CD14-positive monocyte (primary cell): ENCODE measurements at regions not wholly inside any gene's neighbourhood (a gene's known extent, or its start where the extent isn't known, plus 50 kb on each side); places are given as distances from the start of the nearest gene placed in this dataset.

Experiments
- DNase-seq, 3 donors: peaks; one replicate each; pipeline ENCODE4 v3.0.0-alpha.2; 2011 to 2022
- H2AFZ ChIP-seq: 2 replicates; pipeline ENCODE4 v1.6.0; 2012; ENCODE audit warnings: mild to moderate bottlenecking, low read depth, low read length, inconsistent platforms; ENCODE audit not compliant: insufficient read depth, poor library complexity, severe bottlenecking
- H3K27ac ChIP-seq, 2 donors: 1 replicate in 1 of 2; 2 replicates in 1 of 2; pipeline ENCODE4 v1.5.1; 2012 to 2013; ENCODE audit warnings: low read length in 2 of 2, control low read depth in 1 of 2, inconsistent platforms in 1 of 2, low read depth in 1 of 2, mild to moderate bottlenecking in 1 of 2
- H3K27me3 ChIP-seq, 2 donors: one replicate each; pipeline versions ENCODE4 v1.6.0 to v1.6.1; 2011 to 2013; ENCODE audit warnings: low read length in 2 of 2; ENCODE audit not compliant: control insufficient read depth in 2 of 2, insufficient read depth in 2 of 2
- H3K36me3 ChIP-seq, 2 donors: replicated peaks in 1 of 2; 1 replicate in 1 of 2; 2 replicates in 1 of 2; pipeline versions ENCODE4 v1.5.1 to v1.6.1; 2012 to 2013; ENCODE audit warnings: low read length in 2 of 2, control low read depth in 1 of 2, inconsistent platforms in 1 of 2, mild to moderate bottlenecking in 1 of 2; ENCODE audit not compliant: insufficient read depth in 2 of 2, control insufficient read depth in 1 of 2
- H3K4me1 ChIP-seq, 2 donors: 1 replicate in 1 of 2; 2 replicates in 1 of 2; pipeline versions ENCODE4 v1.5.1 to v1.6.1; 2012 to 2013; ENCODE audit warnings: low read length in 2 of 2, control low read depth in 1 of 2, inconsistent platforms in 1 of 2, mild to moderate bottlenecking in 1 of 2, moderate library complexity in 1 of 2; ENCODE audit not compliant: insufficient read depth in 2 of 2, control insufficient read depth in 1 of 2
- H3K4me2 ChIP-seq: replicated peaks from 2 replicates; pipeline ENCODE3; 2012; ENCODE audit warnings: low read length, moderate library complexity, mild to moderate bottlenecking; ENCODE audit not compliant: poor library complexity, severe bottlenecking; ENCODE audit errors: extremely low read depth
- H3K4me3 ChIP-seq, 3 experiments: fragments of 200-600 bp in 1 of 3; sonication (generic) in 1 of 3; replicated peaks in 1 of 3; 1 replicate in 2 of 3; 2 replicates in 1 of 3; pipeline ENCODE4 v1.5.1; 2011 to 2013; ENCODE audit warnings: low read length in 3 of 3, mild to moderate bottlenecking in 3 of 3, control low read depth in 2 of 3, low read depth in 2 of 3, inconsistent platforms in 1 of 3, moderate library complexity in 1 of 3
- H3K79me2 ChIP-seq: 2 replicates; pipeline ENCODE4 v1.6.0; 2012; ENCODE audit warnings: mild to moderate bottlenecking, control low read depth, inconsistent platforms, low read length, moderate library complexity; ENCODE audit not compliant: insufficient read depth
- H3K9ac ChIP-seq: 2 replicates; pipeline ENCODE4 v1.6.0; 2017; ENCODE audit warnings: low read length, mild to moderate bottlenecking; ENCODE audit not compliant: insufficient read depth, poor library complexity, severe bottlenecking
- H3K9me3 ChIP-seq, 2 donors: replicated peaks in 1 of 2; 1 replicate in 1 of 2; 2 replicates in 1 of 2; pipeline versions ENCODE4 v1.5.1 to v1.6.1; 2012 to 2013; ENCODE audit warnings: low read length in 2 of 2, control low read depth in 1 of 2; ENCODE audit not compliant: control insufficient read depth in 1 of 2, insufficient read depth in 1 of 2
- H4K20me1 ChIP-seq: 2 replicates; pipeline ENCODE4 v1.6.0; 2012; ENCODE audit warnings: mild to moderate bottlenecking, low read length, control low read depth, moderate library complexity; ENCODE audit not compliant: insufficient read depth
- H3K27ac Mint-ChIP-seq, 7 donors: one replicate each; pipeline ENCODE4 v1.8.0; 2020; ENCODE audit warnings: mild to moderate bottlenecking in 7 of 7, mixed read lengths in 7 of 7, moderate library complexity in 6 of 7, inconsistent platforms in 2 of 7
- H3K27me3 Mint-ChIP-seq, 3 donors: one replicate each; pipeline ENCODE4 v1.8.0; 2021 to 2022; ENCODE audit warnings: low read depth in 3 of 3, mild to moderate bottlenecking in 3 of 3, mixed read lengths in 3 of 3, moderate library complexity in 3 of 3, inconsistent platforms in 1 of 3
- H3K36me3 Mint-ChIP-seq, 2 donors: one replicate each; pipeline ENCODE4 v1.8.0; 2020; ENCODE audit warnings: mixed read lengths in 2 of 2, inconsistent platforms in 1 of 2, mild to moderate bottlenecking in 1 of 2
- H3K4me1 Mint-ChIP-seq: one replicate; pipeline ENCODE4 v1.8.0; 2020; ENCODE audit warnings: mild to moderate bottlenecking, mixed read lengths
- H3K4me3 Mint-ChIP-seq, 2 donors: one replicate each; pipeline ENCODE4 v1.8.0; 2020; ENCODE audit warnings: mild to moderate bottlenecking in 2 of 2, mixed read lengths in 2 of 2, moderate library complexity in 1 of 2
- H3K9me3 Mint-ChIP-seq, 7 donors: one replicate each; pipeline ENCODE4 v1.8.0; 2020 to 2022; ENCODE audit warnings: mixed read lengths in 7 of 7, mild to moderate bottlenecking in 6 of 7, moderate library complexity in 6 of 7, inconsistent platforms in 2 of 7
- CTCF ChIP-seq: fragments of 200-600 bp; IDR thresholded peaks from one replicate; pipeline ENCODE4 v1.8.0; 2022; ENCODE audit warnings: antibody characterized with exemption, mild to moderate bottlenecking
- WGBS: methylation state at CpG from one replicate; pipeline ENCODE4 v1.1.5; 2013; ENCODE audit warnings: missing lambda C conversion rate; ENCODE audit not compliant: insufficient coverage; 5-methylcytosine and 5-hydroxymethylcytosine counted together
- intact Hi-C, 2 donors: fragments of 100-400 bp; cut with micrococcal nuclease; formaldehyde crosslinking; loops; one replicate each; pipeline versions ENCODE4 v1.15.0 to v1.15.1; 2023

GRCh38 chr6:141033101-141033500 is 1099.6 kb upstream of the GJE1 start:
- H3K36me3 ChIP-seq, result no peaks in the 10 kb centered on the region
- Mint-ChIP-seq H3K4me3 (no peak overlapping the region), H3K27me3 (no peaks in the 10 kb centered on the region), H3K27ac (no peak overlapping the region), H3K36me3 (no peaks in the 10 kb centered on the region), H3K9me3 (peaks cover 0 to 4% (median 3%) of the 10 kb centered on the region in 7 donors), H3K4me1 (no peaks in the 10 kb centered on the region)
- H3K4me2 ChIP-seq, result no peak overlapping the region
- no peak for DNase-seq
- H3K4me1 ChIP-seq, result no peaks in the 10 kb centered on the region
- H4K20me1 ChIP-seq, result no peaks in the 10 kb centered on the region
- intact Hi-C loops, result no loop called here
- H3K27me3 ChIP-seq, result no peaks in the 10 kb centered on the region
- no peaks in the 10 kb centered on the region for H3K79me2 ChIP-seq
- peaks cover 0 to 8% of the 10 kb centered on the region in 2 donors for H3K9me3 ChIP-seq
- no peak overlapping the region for H3K9ac ChIP-seq
- no peak overlapping the region for H3K27ac ChIP-seq
- no peak overlapping the region for H2AFZ ChIP-seq
- TF ChIP-seq CTCF, result no peak
- H3K4me3 ChIP-seq, result no peak overlapping the region

GRCh38 chr6:141029908-141030307 is 1102.8 kb upstream of the GJE1 start:
- peaks cover 1 to 4% (median 3%) of the 10 kb centered on the region in 7 donors for H3K9me3 Mint-ChIP-seq
- Histone ChIP-seq H3K9ac (no peak overlapping the region), H3K27ac (no peak overlapping the region), H2AFZ (no peak overlapping the region), H3K9me3 (peaks cover 0 to 8% of the 10 kb centered on the region in 2 donors), H3K79me2 (no peaks in the 10 kb centered on the region), H3K4me2 (no peak overlapping the region), H3K27me3 (no peaks in the 10 kb centered on the region), H4K20me1 (no peaks in the 10 kb centered on the region), H3K4me1 (no peaks in the 10 kb centered on the region), H3K36me3 (no peaks in the 10 kb centered on the region), H3K4me3 (no peak overlapping the region)
- H3K36me3 Mint-ChIP-seq, result no peaks in the 10 kb centered on the region
- no CpG with 5 or more reads among the region's 1 CpG for WGBS
- H3K4me1 Mint-ChIP-seq, result no peaks in the 10 kb centered on the region
- DNase-seq, result no peak
- H3K27me3 Mint-ChIP-seq, result no peaks in the 10 kb centered on the region
- no peak overlapping the region for H3K4me3 Mint-ChIP-seq
- TF ChIP-seq CTCF, result no peak
- intact Hi-C loops, result no loop called here
- H3K27ac Mint-ChIP-seq, result no peak overlapping the region
